ENCODE measurements at regions not wholly inside any gene's neighbourhood (a gene's known extent, or its start where the extent isn't known, plus 50 kb on each side); places are given as distances from the start of the nearest gene placed in this dataset.
"Not testable (repeated sequence)": the region's sequence is repeated elsewhere in the genome, so short reads cannot be mapped to it uniquely, and the experiment has no call there.

GRCh38 chr12:131251336-131252101 is 297.8 kb downstream of the ADGRD1 start:
- DNase-seq = no peak

GRCh38 chr12:131253376-131254026 is 299.8 kb downstream of the ADGRD1 start:
- DNase-seq = no peak

GRCh38 chr12:131254374-131254773 is 300.7 kb downstream of the ADGRD1 start:
- no peak for DNase-seq

GRCh38 chr12:131258398-131258797 is 304.7 kb downstream of the ADGRD1 start:
- no peak for DNase-seq

GRCh38 chr12:131260251-131260905 is 306.7 kb downstream of the ADGRD1 start:
- DNase-seq = no peak

GRCh38 chr12:131260954-131261353 is 307.2 kb downstream of the ADGRD1 start:
- no peak for DNase-seq

- no peak for DNase-seq
These were observed 308.2 kb downstream of the ADGRD1 start for GRCh38 chr12:131261906-131262305.

GRCh38 chr12:131263626-131264025 is 309.9 kb downstream of the ADGRD1 start:
- DNase-seq = no peak

GRCh38 chr12:131264635-131265034 is 310.9 kb downstream of the ADGRD1 start:
- DNase-seq = no peak

GRCh38 chr12:131266591-131267467 is 313.1 kb downstream of the ADGRD1 start:
- no peak for DNase-seq

GRCh38 chr12:131267576-131267975 is 313.9 kb downstream of the ADGRD1 start:
- DNase-seq = no peak

- not testable (repeated sequence) for DNase-seq
These were observed 314.4 kb downstream of the ADGRD1 start for GRCh38 chr12:131268123-131268522.

GRCh38 chr12:131268571-131268970 is 314.9 kb downstream of the ADGRD1 start:
- not testable (repeated sequence) for DNase-seq

GRCh38 chr12:131269551-131269950 is 315.8 kb downstream of the ADGRD1 start:
- DNase-seq = no peak

GRCh38 chr12:131269977-131270376 is 316.3 kb downstream of the ADGRD1 start:
- DNase-seq = not testable (repeated sequence)

- no peak for DNase-seq
These were observed 318.0 kb downstream of the ADGRD1 start for GRCh38 chr12:131271724-131272123.

- DNase-seq = not testable (repeated sequence)
These were observed 318.6 kb downstream of the ADGRD1 start for GRCh38 chr12:131272283-131272814.

GRCh38 chr12:131273291-131273845 is 319.7 kb downstream of the ADGRD1 start:
- no peak for DNase-seq

- no peak for DNase-seq
These were observed 320.4 kb downstream of the ADGRD1 start for GRCh38 chr12:131274061-131274460.

- no peak for DNase-seq
These were observed 321.2 kb downstream of the ADGRD1 start for GRCh38 chr12:131274906-131275305.

- DNase-seq = no peak
These were observed 322.1 kb downstream of the ADGRD1 start for GRCh38 chr12:131275824-131276223.

GRCh38 chr12:131276501-131277185 is 322.9 kb downstream of the ADGRD1 start:
- no peak for DNase-seq
